CD4-positive, alpha-beta T cell (primary cell): ENCODE measurements at regions not wholly inside any gene's neighbourhood (a gene's known extent, or its start where the extent isn't known, plus 50 kb on each side); places are given as distances from the start of the nearest gene placed in this dataset.
A peak's percentile ranks its signal among the peaks of the same experiment; 100 is the strongest.
"Not testable (repeated sequence)": the region's sequence is repeated elsewhere in the genome, so short reads cannot be mapped to it uniquely, and the experiment has no call there.

Experiments used
- ATAC-seq: fragments of 200-7000 bp; cut with Tn5 transposase; one replicate; pipeline ENCODE4 v1.10.0; 2022; ENCODE audit warnings: mild to moderate bottlenecking; ENCODE audit not compliant: poor library complexity
- CTCF ChIA-PET: fragments of 350-600 bp; sonication (Branson Sonifier 250); formaldehyde crosslinking; loops from one replicate; lab custom pipeline; 2021; ENCODE audit warnings: antibody characterized with exemption, inconsistent platforms; lab: Charles Lee
- POLR2A ChIA-PET: fragments of 350-600 bp; sonication (Branson Sonifier 250); formaldehyde crosslinking; loops from one replicate; lab custom pipeline; 2021; ENCODE audit warnings: antibody characterized with exemption, inconsistent platforms; lab: Charles Lee
- DNase-seq, 14 experiments: peaks; one replicate each; pipeline ENCODE4 v3.0.0-alpha.2; 2013 to 2020; ENCODE audit warnings: mixed read lengths in 2 of 14
- H3K27ac ChIP-seq, 2 donors: one replicate each; pipeline versions ENCODE4 v1.5.1 to v1.7.0; 2013; ENCODE audit warnings: low read length in 2 of 2, low read depth in 1 of 2, mild to moderate bottlenecking in 1 of 2
- H3K27me3 ChIP-seq, 2 experiments: 1 replicate in 1 of 2; 2 replicates in 1 of 2; pipeline versions ENCODE4 v1.6.1 to v1.7.0; 2013; ENCODE audit warnings: low read length in 2 of 2, control low read depth in 1 of 2, mild to moderate bottlenecking in 1 of 2, moderate library complexity in 1 of 2; ENCODE audit not compliant: insufficient read depth in 2 of 2, control insufficient read depth in 1 of 2
- H3K36me3 ChIP-seq: one replicate; pipeline ENCODE4 v1.6.1; 2013; ENCODE audit warnings: low read length, control low read depth; ENCODE audit not compliant: insufficient read depth
- H3K4me1 ChIP-seq: one replicate; pipeline ENCODE4 v1.6.1; 2013; ENCODE audit warnings: low read length, control low read depth; ENCODE audit not compliant: insufficient read depth
- H3K4me3 ChIP-seq: one replicate; pipeline ENCODE4 v1.5.1; 2013; ENCODE audit warnings: mild to moderate bottlenecking, low read length, moderate library complexity
- H3K9me3 ChIP-seq, 2 experiments: 1 replicate in 1 of 2; 2 replicates in 1 of 2; pipeline versions ENCODE4 v1.6.1 to v1.7.0; 2013; ENCODE audit warnings: low read length in 2 of 2, mild to moderate bottlenecking in 2 of 2, control low read depth in 1 of 2, moderate library complexity in 1 of 2; ENCODE audit not compliant: control insufficient read depth in 1 of 2, insufficient read depth in 1 of 2
- H3K27ac Mint-ChIP-seq: one replicate; pipeline ENCODE4 v1.8.0; 2020; ENCODE audit warnings: mixed read lengths
- H3K27me3 Mint-ChIP-seq: one replicate; pipeline ENCODE4 v1.8.0; 2021; ENCODE audit warnings: mixed read lengths
- H3K36me3 Mint-ChIP-seq: one replicate; pipeline ENCODE4 v1.8.0; 2021; ENCODE audit warnings: low read depth, mixed read lengths
- H3K4me1 Mint-ChIP-seq: one replicate; pipeline ENCODE4 v1.8.0; 2021; ENCODE audit warnings: low read depth, mixed read lengths
- H3K4me3 Mint-ChIP-seq: one replicate; pipeline ENCODE4 v1.8.0; 2020; ENCODE audit warnings: mild to moderate bottlenecking, mixed read lengths
- H3K9me3 Mint-ChIP-seq: one replicate; pipeline ENCODE4 v1.8.0; 2020; ENCODE audit warnings: mixed read lengths
- intact Hi-C, 2 experiments: fragments of 100-400 bp; cut with DNase I in 1 of 2; cut with micrococcal nuclease in 1 of 2; formaldehyde crosslinking; loops; one replicate each; pipeline versions ENCODE4 v1.15.1 to v1.9.0; 2023 to 2025; cut with DNase I, micrococcal nuclease
- TF ChIP-seq, protein P1 (sequence below): fragments of 200-600 bp; IDR thresholded peaks from one replicate; pipeline ENCODE4 v1.8.0; 2022; ENCODE audit warnings: antibody characterized with exemption, mild to moderate bottlenecking

DNA sequence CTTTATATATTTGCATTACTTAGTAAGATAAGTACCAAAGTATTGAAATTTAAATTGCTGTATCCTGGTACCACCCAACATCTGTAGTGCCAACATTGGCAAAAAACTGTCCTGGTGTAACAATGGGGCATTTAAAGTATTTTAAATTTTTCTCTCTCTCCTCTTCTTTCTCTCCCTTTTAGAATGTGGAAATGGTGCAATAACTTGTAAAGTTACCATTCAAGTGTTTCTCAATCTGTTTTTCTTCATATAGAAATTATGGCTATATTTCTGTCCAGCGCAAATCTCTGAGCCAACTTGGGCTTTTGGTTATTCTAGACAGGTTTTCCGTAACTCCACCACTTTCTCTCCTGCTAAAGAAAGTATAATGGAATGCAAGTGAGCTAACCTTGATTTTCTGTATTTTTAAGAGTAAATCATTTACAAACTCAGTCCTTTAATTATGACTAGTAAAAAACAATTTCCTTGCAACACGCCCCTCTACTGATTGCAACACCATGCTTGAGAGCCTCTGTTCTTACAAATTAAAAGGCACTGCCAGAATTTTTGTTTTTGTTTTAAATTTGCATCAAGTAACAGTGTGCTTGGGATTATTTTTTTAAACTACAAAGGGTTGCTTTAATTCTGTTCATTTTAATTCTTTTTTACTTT, 324.2 kb upstream of the CITED2 start:
- Mint-ChIP-seq H3K27ac (no peak overlapping the region), H3K36me3 (no peaks in the 10 kb centered on the region), H3K9me3 (no peaks in the 10 kb centered on the region), H3K27me3 (no peaks in the 10 kb centered on the region), H3K4me1 (no peaks in the 10 kb centered on the region), H3K4me3 (no peak overlapping the region)
- CTCF ChIA-PET, result no interaction called here
- H3K9me3 ChIP-seq, result no peaks in the 10 kb centered on the region
- ATAC-seq (no peak), DNase-seq (no peak)
- H3K27me3 ChIP-seq, result no peaks in the 10 kb centered on the region
- no peak overlapping the region for H3K4me3 ChIP-seq
- POLR2A ChIA-PET, result no interaction called here
- intact Hi-C loops, result no loop called here
- TF ChIP-seq, protein P1, sequence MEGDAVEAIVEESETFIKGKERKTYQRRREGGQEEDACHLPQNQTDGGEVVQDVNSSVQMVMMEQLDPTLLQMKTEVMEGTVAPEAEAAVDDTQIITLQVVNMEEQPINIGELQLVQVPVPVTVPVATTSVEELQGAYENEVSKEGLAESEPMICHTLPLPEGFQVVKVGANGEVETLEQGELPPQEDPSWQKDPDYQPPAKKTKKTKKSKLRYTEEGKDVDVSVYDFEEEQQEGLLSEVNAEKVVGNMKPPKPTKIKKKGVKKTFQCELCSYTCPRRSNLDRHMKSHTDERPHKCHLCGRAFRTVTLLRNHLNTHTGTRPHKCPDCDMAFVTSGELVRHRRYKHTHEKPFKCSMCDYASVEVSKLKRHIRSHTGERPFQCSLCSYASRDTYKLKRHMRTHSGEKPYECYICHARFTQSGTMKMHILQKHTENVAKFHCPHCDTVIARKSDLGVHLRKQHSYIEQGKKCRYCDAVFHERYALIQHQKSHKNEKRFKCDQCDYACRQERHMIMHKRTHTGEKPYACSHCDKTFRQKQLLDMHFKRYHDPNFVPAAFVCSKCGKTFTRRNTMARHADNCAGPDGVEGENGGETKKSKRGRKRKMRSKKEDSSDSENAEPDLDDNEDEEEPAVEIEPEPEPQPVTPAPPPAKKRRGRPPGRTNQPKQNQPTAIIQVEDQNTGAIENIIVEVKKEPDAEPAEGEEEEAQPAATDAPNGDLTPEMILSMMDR, result no peak
- H3K27ac ChIP-seq, result no peak overlapping the region
- H3K36me3 ChIP-seq, result no peaks in the 10 kb centered on the region
- H3K4me1 ChIP-seq, result no peaks in the 10 kb centered on the region

DNA sequence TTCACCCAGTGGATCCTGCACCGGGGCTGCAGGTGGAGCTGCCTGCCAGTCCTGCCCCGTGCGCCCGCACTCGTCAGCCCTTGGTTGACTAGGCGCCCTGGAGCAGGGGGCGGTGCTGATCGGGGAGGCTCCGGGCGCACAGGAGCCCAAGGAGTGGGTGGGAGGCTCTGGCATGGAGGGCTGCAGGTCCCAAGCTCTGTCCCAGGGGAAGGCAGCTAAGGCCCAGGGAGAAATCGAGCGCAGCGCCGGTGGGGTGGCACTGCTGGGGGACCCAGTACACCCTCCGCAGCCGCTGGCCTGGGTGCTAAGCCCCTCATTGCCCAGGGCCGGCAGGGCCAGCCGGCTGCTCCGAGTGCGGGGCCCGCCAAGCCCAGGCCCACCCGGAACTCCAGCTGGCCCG, 323.4 kb upstream of the CITED2 start:
- ATAC-seq, DNase-seq, intact Hi-C loops, CTCF ChIA-PET, H3K36me3 Mint-ChIP-seq, H3K9me3 ChIP-seq, H3K27me3 ChIP-seq, H3K27ac Mint-ChIP-seq, H3K36me3 ChIP-seq, H3K9me3 Mint-ChIP-seq, H3K27me3 Mint-ChIP-seq, H3K4me1 Mint-ChIP-seq, H3K4me1 ChIP-seq, H3K4me3 ChIP-seq, H3K27ac ChIP-seq, H3K4me3 Mint-ChIP-seq, POLR2A ChIA-PET: not testable (repeated sequence)

GRCh38 chr6:139696991-139697390, 322.5 kb upstream of the CITED2 start:
- H3K36me3 ChIP-seq, ATAC-seq, CTCF ChIA-PET, DNase-seq, H3K27ac ChIP-seq, H3K9me3 ChIP-seq, H3K4me1 ChIP-seq, intact Hi-C loops, H3K27me3 ChIP-seq, POLR2A ChIA-PET, H3K4me3 Mint-ChIP-seq, H3K27ac Mint-ChIP-seq, H3K27me3 Mint-ChIP-seq, H3K36me3 Mint-ChIP-seq, H3K9me3 Mint-ChIP-seq, H3K4me1 Mint-ChIP-seq: not testable (repeated sequence)
- H3K4me3 ChIP-seq, result peak overlapping the region; percentile 19

DNA sequence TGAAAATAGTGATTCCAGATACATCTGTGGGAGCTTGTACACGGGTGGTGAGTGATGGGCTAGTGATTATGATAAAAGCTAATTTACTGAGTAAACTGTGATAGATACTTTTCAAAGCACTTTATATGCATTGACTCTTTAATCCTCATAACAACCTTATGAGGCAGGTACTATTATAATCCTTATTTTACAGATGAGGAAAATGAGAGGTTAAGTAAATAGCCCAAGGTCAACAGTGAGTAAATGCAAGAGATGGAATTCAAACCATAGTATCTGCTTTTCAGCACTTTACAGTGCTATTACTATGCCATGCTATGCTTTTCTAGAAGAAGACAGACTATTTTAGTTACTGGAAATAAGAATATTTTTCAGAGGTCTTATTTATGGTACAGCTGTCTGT, 320.9 kb upstream of the CITED2 start:
- no peaks in the 10 kb centered on the region for H3K36me3 Mint-ChIP-seq
- DNase-seq (no peak), ATAC-seq (no peak)
- POLR2A ChIA-PET, result no interaction called here
- no peaks in the 10 kb centered on the region for H3K9me3 Mint-ChIP-seq
- CTCF ChIA-PET, result interaction anchor here (0.6 kb wide), 1 partner anchor 267 kb away, joined by 3 read pairs; no protein-coding TSS in a partner anchor
- TF ChIP-seq, protein P1, result no peak
- Histone ChIP-seq H3K4me3 (no peak overlapping the region), H3K9me3 (no peaks in the 10 kb centered on the region), H3K27me3 (no peaks in the 10 kb centered on the region), H3K27ac (no peak overlapping the region), H3K36me3 (no peaks in the 10 kb centered on the region), H3K4me1 (no peaks in the 10 kb centered on the region)
- no peak overlapping the region for H3K27ac Mint-ChIP-seq
- no peaks in the 10 kb centered on the region for H3K4me1 Mint-ChIP-seq
- H3K4me3 Mint-ChIP-seq, result no peak overlapping the region
- intact Hi-C loops, result no loop called here
- no peaks in the 10 kb centered on the region for H3K27me3 Mint-ChIP-seq
